ENCODE measurements at regions not wholly inside any gene's neighbourhood (a gene's known extent, or its start where the extent isn't known, plus 50 kb on each side); places are given as distances from the start of the nearest gene placed in this dataset.

DNA sequence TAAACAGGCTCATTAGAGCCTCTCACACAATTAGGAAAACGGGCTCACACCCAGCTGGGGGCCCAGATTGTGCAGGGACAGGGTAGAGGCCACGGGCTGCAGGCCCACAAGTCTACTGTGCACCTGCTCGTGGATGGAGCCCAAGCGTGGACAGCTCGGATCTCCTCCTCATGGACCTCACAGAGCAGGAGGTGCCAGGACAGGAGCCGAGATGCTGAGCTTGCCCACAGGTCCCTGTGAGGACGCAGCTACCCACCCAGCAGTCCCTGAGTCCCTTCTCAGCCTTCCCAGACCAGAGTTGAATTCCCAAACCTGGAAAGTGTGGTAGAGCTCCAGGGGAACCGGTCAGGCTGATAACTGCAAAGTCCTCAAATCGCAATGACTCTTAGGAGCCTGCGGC lies 70.6 kb upstream of the OLFM1 start:
- TF ChIP-seq, protein P1, sequence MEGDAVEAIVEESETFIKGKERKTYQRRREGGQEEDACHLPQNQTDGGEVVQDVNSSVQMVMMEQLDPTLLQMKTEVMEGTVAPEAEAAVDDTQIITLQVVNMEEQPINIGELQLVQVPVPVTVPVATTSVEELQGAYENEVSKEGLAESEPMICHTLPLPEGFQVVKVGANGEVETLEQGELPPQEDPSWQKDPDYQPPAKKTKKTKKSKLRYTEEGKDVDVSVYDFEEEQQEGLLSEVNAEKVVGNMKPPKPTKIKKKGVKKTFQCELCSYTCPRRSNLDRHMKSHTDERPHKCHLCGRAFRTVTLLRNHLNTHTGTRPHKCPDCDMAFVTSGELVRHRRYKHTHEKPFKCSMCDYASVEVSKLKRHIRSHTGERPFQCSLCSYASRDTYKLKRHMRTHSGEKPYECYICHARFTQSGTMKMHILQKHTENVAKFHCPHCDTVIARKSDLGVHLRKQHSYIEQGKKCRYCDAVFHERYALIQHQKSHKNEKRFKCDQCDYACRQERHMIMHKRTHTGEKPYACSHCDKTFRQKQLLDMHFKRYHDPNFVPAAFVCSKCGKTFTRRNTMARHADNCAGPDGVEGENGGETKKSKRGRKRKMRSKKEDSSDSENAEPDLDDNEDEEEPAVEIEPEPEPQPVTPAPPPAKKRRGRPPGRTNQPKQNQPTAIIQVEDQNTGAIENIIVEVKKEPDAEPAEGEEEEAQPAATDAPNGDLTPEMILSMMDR (IDR thresholded peaks at IDR 0.05; ENCODE audit: low read depth, low read length, missing control alignments), result no peak
- H3K4me3 ChIP-seq (replicated peaks; ENCODE audit: low read depth, low read length), result no peak overlapping the region
- DNase-seq (ENCODE audit: extremely low read depth, low read depth), result no peak

DNA sequence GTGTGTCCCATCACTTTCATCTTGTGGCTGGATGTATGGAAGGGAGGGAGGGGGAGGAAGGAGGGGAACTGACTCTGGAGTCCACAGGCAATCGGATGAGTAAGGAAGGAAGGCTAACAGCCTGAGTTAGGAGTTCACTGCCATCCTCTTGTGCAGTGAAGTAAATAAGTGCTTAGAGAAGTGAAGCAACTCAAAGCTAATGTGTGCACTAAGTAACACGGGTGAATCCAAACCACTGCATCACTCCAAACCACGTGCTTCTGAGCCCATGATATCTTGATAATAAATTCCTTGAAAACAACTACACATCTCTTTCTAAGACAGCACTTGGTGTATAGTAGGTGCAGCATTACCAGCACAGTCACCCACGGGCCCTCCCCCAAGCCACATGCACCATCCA lies 69.6 kb upstream of the OLFM1 start:
- H3K4me3 ChIP-seq (replicated peaks; ENCODE audit: low read depth, low read length), result no peak overlapping the region
- DNase-seq (ENCODE audit: extremely low read depth, low read depth), result no peak
- TF ChIP-seq, protein P1 (IDR thresholded peaks at IDR 0.05; ENCODE audit: low read depth, low read length, missing control alignments), result no peak

DNA sequence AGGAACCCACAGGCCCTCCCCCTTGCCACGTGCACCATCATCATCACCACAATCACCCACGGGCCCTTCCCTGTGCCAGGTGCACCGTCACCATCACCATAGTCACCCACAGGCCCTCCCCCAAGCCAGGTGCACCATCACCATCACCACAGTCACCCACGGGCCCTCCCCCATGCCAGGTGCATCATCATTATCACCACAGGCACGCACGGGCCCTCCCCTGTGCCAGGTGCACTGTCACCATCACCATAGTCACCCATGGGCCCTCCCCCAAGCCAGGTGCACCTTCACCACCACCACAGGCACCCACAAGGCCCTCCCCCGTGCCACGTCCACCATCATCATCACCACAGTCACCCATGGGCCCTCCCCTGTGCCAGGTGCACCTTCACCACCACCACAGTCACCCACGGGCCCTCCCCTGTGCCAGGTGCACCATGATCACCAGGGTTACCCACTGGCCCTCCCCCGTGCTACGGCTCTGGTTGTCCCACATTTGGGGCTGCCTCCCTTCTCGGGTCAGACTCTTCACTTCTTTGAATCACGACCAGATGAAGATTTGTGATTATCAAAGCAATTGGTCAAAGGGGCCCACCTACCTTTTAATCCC lies 69.1 kb upstream of the OLFM1 start:
- DNase-seq (ENCODE audit: extremely low read depth, low read depth), result no peak
- no peak overlapping the region for H3K4me3 ChIP-seq (replicated peaks; ENCODE audit: low read depth, low read length)
- TF ChIP-seq, protein P1 (IDR thresholded peaks at IDR 0.05; ENCODE audit: low read depth, low read length, missing control alignments), result no peak

DNA sequence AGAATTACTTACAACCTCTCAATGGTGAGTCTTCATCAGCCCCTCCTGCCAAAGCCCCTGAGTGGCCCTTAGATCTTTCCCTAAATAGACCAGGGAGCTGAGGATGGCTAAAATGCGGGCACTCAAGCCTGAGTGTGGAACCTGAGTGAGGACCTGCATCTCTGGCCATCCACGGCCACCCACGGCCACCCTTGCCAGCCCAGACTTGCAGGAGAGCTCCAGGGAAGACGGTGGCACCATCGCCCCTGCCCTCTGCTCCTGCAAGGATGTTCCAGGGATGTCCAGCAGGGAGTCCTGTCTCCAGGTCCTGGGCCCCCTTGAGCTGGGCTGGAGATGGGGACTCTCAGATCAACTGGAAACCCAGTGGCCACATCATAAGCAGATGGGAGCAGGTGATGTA lies 68.2 kb upstream of the OLFM1 start:
- no peak for DNase-seq (ENCODE audit: extremely low read depth, low read depth)
- TF ChIP-seq, protein P1 (IDR thresholded peaks at IDR 0.05; ENCODE audit: low read depth, low read length, missing control alignments), result no peak
- H3K4me3 ChIP-seq (replicated peaks; ENCODE audit: low read depth, low read length), result no peak overlapping the region

DNA sequence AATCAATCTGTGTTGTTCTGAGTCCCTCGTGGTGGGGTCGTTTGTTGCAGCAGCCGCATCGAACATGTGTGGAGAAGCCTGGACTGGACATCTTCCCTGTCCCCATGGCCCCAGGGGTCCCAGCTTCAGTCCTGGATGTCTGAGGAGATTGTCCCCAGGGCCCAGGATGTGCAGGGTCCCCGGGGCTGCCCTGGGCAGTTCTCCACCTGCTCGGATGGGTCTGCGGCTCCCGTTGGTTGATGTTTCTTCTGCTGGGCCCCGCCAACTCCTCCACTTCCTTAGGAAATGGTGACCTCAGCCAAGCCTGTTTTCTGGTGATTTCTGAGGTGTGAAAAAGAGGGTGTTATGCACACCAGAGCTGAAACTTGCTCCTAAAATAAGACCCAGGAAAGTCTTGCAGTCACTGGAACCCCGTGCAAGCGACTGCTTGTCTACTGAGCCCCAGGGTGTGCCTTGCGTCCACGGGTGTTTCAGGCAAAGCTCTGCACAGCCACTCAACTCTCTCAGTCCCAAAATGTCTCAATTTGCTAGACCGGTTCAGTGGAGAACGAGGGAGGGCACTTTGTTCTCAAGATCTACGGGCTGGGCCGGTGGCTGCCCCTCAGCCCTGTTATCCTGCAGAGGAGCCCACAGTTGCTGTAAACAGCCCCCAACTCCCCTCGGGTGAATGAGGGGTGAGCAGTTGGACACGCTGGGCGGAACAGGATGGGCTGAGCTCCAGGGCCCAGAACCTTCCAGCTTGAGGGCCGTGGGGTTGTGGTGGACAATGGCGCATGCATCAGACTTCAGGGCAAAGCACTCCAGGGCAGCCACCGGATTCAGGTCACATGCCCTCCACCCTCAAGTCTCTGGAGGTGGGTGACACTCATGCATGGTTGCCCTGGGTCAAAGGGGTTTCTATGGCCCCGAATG lies 66.7 kb upstream of the OLFM1 start:
- no peak overlapping the region for H3K4me3 ChIP-seq (replicated peaks; ENCODE audit: low read depth, low read length)
- TF ChIP-seq, protein P1 (IDR thresholded peaks at IDR 0.05; ENCODE audit: low read depth, low read length, missing control alignments), result no peak
- no peak for DNase-seq (ENCODE audit: extremely low read depth, low read depth)

DNA sequence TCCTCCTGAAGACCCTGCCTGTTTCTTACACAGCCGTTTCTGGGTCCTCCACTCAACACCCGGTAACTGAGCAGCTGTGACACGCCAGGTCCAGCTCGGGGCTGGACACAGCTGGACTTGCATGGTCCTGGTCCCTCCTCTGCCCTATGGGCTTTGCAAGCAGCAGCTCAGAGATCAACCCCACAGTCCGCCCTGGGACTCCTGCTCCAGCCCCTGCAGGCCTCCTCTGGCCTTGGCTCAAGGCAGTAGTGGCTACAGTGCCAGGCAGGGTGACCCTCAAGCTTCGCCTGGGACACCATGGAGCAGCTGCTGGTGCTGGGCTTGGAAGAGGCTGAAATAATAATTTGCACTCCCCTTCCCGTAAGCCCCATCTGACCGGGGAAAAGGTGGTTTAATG lies 66.1 kb upstream of the OLFM1 start:
- TF ChIP-seq, protein P1 (IDR thresholded peaks at IDR 0.05; ENCODE audit: low read depth, low read length, missing control alignments), result no peak
- no peak for DNase-seq (ENCODE audit: extremely low read depth, low read depth)
- no peak overlapping the region for H3K4me3 ChIP-seq (replicated peaks; ENCODE audit: low read depth, low read length)

Measured in HFF-Myc (cell line).